H9 (cell line): ENCODE measurements at regions not wholly inside any gene's neighbourhood (a gene's known extent, or its start where the extent isn't known, plus 50 kb on each side); places are given as distances from the start of the nearest gene placed in this dataset.

Experiments
- DNase-seq: peaks from one replicate; pipeline ENCODE4 v3.0.0-alpha.2; 2017
- H2AFZ ChIP-seq: one replicate; pipeline ENCODE4 v1.6.1; 2013; ENCODE audit warnings: mild to moderate bottlenecking, low read length, control low read depth, moderate library complexity
- H2AK5ac ChIP-seq: 2 replicates; pipeline ENCODE4 v1.6.1; 2013; ENCODE audit warnings: low read length, control low read depth, mixed read lengths; ENCODE audit not compliant: insufficient read length
- H2BK120ac ChIP-seq: one replicate; pipeline ENCODE4 v1.6.1; 2013; ENCODE audit warnings: low read depth, mild to moderate bottlenecking, low read length, control low read depth, inconsistent platforms; ENCODE audit not compliant: poor library complexity, severe bottlenecking
- H2BK12ac ChIP-seq: 2 replicates; pipeline ENCODE4 v1.6.1; 2013; ENCODE audit warnings: low read length, control low read depth, mixed read lengths, low read depth; ENCODE audit not compliant: insufficient read length
- H2BK15ac ChIP-seq: 2 replicates; pipeline ENCODE4 v1.6.1; 2013; ENCODE audit warnings: low read depth, low read length, control low read depth
- H2BK20ac ChIP-seq: one replicate; pipeline ENCODE4 v1.6.1; 2013; ENCODE audit warnings: low read depth, mild to moderate bottlenecking, low read length, control low read depth, inconsistent platforms; ENCODE audit not compliant: poor library complexity, severe bottlenecking
- H2BK5ac ChIP-seq: 2 replicates; pipeline ENCODE4 v1.6.1; 2013; ENCODE audit warnings: low read length, control low read depth, mixed read lengths; ENCODE audit not compliant: insufficient read length
- H3K14ac ChIP-seq: 2 replicates; pipeline ENCODE4 v1.6.1; 2013; ENCODE audit warnings: low read length, control low read depth; ENCODE audit not compliant: insufficient read depth
- H3K18ac ChIP-seq: 2 replicates; pipeline ENCODE4 v1.6.1; 2013; ENCODE audit warnings: low read depth, mild to moderate bottlenecking, mixed read lengths, low read length, control low read depth; ENCODE audit not compliant: insufficient read length
- H3K23ac ChIP-seq: 2 replicates; pipeline ENCODE4 v1.6.1; 2013; ENCODE audit warnings: low read length, control low read depth, mixed read lengths, low read depth; ENCODE audit not compliant: insufficient read length
- H3K23me2 ChIP-seq: 2 replicates; pipeline ENCODE4 v1.6.1; 2013; ENCODE audit warnings: low read depth, mild to moderate bottlenecking, mixed read lengths, low read length, control low read depth; ENCODE audit not compliant: insufficient read length, poor library complexity, severe bottlenecking
- H3K27ac ChIP-seq: 2 replicates; pipeline ENCODE4 v1.5.1; 2013; ENCODE audit warnings: low read length, control low read depth, mixed read lengths, low read depth; ENCODE audit not compliant: insufficient read length
- H3K27me3 ChIP-seq: 2 replicates; pipeline ENCODE4 v1.6.1; 2013; ENCODE audit warnings: low read length, control low read depth, inconsistent platforms; ENCODE audit not compliant: insufficient read depth
- H3K4ac ChIP-seq: 2 replicates; pipeline ENCODE4 v1.6.1; 2013; ENCODE audit warnings: low read depth, mild to moderate bottlenecking, control low read depth, inconsistent platforms, low read length, moderate library complexity
- H3K4me1 ChIP-seq: 2 replicates; pipeline ENCODE4 v1.6.1; 2013; ENCODE audit warnings: low read length, control low read depth, inconsistent platforms; ENCODE audit not compliant: insufficient read depth
- H3K4me2 ChIP-seq: 2 replicates; pipeline ENCODE4 v1.6.1; 2013; ENCODE audit warnings: low read length, control low read depth, mixed read lengths; ENCODE audit not compliant: insufficient read length, insufficient read depth
- H3K56ac ChIP-seq: 2 replicates; pipeline ENCODE4 v1.6.1; 2013; ENCODE audit warnings: low read depth, mild to moderate bottlenecking, mixed read lengths, low read length, control low read depth; ENCODE audit not compliant: insufficient read length
- H3K79me1 ChIP-seq: 2 replicates; pipeline ENCODE4 v1.6.1; 2013; ENCODE audit warnings: low read depth, mild to moderate bottlenecking, moderate library complexity, low read length, control low read depth, inconsistent platforms; ENCODE audit not compliant: insufficient read depth, poor library complexity, severe bottlenecking
- H3K79me2 ChIP-seq: 2 replicates; pipeline ENCODE4 v1.6.1; 2013; ENCODE audit warnings: low read length, control low read depth, inconsistent platforms; ENCODE audit not compliant: insufficient read depth
- H3K9ac ChIP-seq: 2 replicates; pipeline ENCODE4 v1.6.1; 2013; ENCODE audit warnings: low read length, control low read depth, mixed read lengths; ENCODE audit not compliant: insufficient read length; ENCODE audit errors: extremely low read depth
- H3K9me3 ChIP-seq: one replicate; pipeline ENCODE4 v1.6.1; 2013; ENCODE audit warnings: low read depth, low read length, inconsistent platforms; ENCODE audit not compliant: control insufficient read depth
- H3T11ph ChIP-seq: one replicate; pipeline ENCODE4 v1.6.1; 2013; ENCODE audit warnings: mild to moderate bottlenecking, low read length, control low read depth, inconsistent platforms
- H4K20me1 ChIP-seq: one replicate; pipeline ENCODE4 v1.6.1; 2013; ENCODE audit not compliant: control insufficient read depth, insufficient read length, insufficient read depth
- H4K5ac ChIP-seq: 2 replicates; pipeline ENCODE4 v1.6.1; 2013; ENCODE audit warnings: low read depth, mild to moderate bottlenecking, mixed read lengths, low read length, control low read depth; ENCODE audit not compliant: insufficient read length
- H4K8ac ChIP-seq: replicated peaks from 2 replicates; pipeline ENCODE4 v1.6.1; 2013; ENCODE audit warnings: low read length, control low read depth, mixed read lengths, low read depth; ENCODE audit not compliant: insufficient read length
- H4K91ac ChIP-seq: 2 replicates; pipeline ENCODE4 v1.6.1; 2013; ENCODE audit warnings: low read depth, mild to moderate bottlenecking, moderate library complexity, mixed read lengths, low read length, control low read depth; ENCODE audit not compliant: insufficient read length
- H3K27ac Mint-ChIP-seq, 3 experiments: 2 replicates in 2 of 3; 3 replicates in 1 of 3; pipeline ENCODE4 v1.8.0; 2020 to 2021; ENCODE audit warnings: mixed read lengths in 3 of 3, mild to moderate bottlenecking in 1 of 3, moderate library complexity in 1 of 3
- H3K27me3 Mint-ChIP-seq: 2 replicates; pipeline ENCODE4 v1.8.0; 2021; ENCODE audit warnings: low read depth, mild to moderate bottlenecking, moderate library complexity, mixed read lengths
- H3K36me3 Mint-ChIP-seq, 3 experiments: 2 replicates in 2 of 3; 3 replicates in 1 of 3; pipeline ENCODE4 v1.8.0; 2020 to 2021; ENCODE audit warnings: low read depth in 3 of 3, mixed read lengths in 3 of 3; ENCODE audit not compliant: insufficient read depth in 1 of 3
- H3K4me1 Mint-ChIP-seq, 2 experiments: 2 replicates each; pipeline ENCODE4 v1.8.0; 2020; ENCODE audit warnings: mixed read lengths in 2 of 2
- H3K4me3 Mint-ChIP-seq, 2 experiments: 2 replicates in 1 of 2; 3 replicates in 1 of 2; pipeline ENCODE4 v1.8.0; 2020 to 2021; ENCODE audit warnings: mild to moderate bottlenecking in 2 of 2, mixed read lengths in 2 of 2, moderate library complexity in 1 of 2
- H3K9me3 Mint-ChIP-seq, 2 experiments: 2 replicates in 1 of 2; 3 replicates in 1 of 2; pipeline ENCODE4 v1.8.0; 2020; ENCODE audit warnings: mild to moderate bottlenecking in 2 of 2, mixed read lengths in 2 of 2, moderate library complexity in 1 of 2
- CTCF ChIP-seq: fragments of 200-600 bp; sonication (generic); conservative IDR thresholded peaks from 3 replicates; pipeline ENCODE4 v1.8.0; 2021; ENCODE audit warnings: antibody characterized with exemption, mild to moderate bottlenecking
- WGBS: extraction: QIAGEN DNeasy Blood & Tissue Kit; methylation state at CpG from one replicate; pipeline ENCODE4 v1.1.7; 2013; ENCODE audit warnings: missing lambda C conversion rate, low lambda C conversion rate, mixed read lengths; ENCODE audit not compliant: insufficient read length; ENCODE audit errors: extremely low coverage; 5-methylcytosine and 5-hydroxymethylcytosine counted together

- Histone ChIP-seq H3T11ph (no peak overlapping the region), H3K56ac (no peak overlapping the region), H3K14ac (no peak overlapping the region), H2BK15ac (no peak overlapping the region), H3K4ac (no peak overlapping the region), H3K27me3 (no peaks in the 10 kb centered on the region), H2AK5ac (no peak overlapping the region), H3K23me2 (no peaks in the 10 kb centered on the region), H4K8ac (no peak overlapping the region), H2BK5ac (no peak overlapping the region), H4K91ac (no peak overlapping the region), H3K9me3 (no peaks in the 10 kb centered on the region), H3K4me1 (peaks cover 2% of the 10 kb centered on the region), H2BK12ac (no peak overlapping the region), H3K9ac (no peak overlapping the region), H3K4me2 (no peak overlapping the region), H3K23ac (no peak overlapping the region), H3K27ac (no peak overlapping the region), H3K18ac (no peak overlapping the region), H2BK120ac (no peak overlapping the region), H4K20me1 (no peaks in the 10 kb centered on the region), H2AFZ (no peak overlapping the region), H3K79me2 (no peaks in the 10 kb centered on the region), H2BK20ac (no peak overlapping the region), H3K79me1 (no peaks in the 10 kb centered on the region), H4K5ac (no peak overlapping the region)
- Mint-ChIP-seq H3K27ac (no peak overlapping the region), H3K27me3 (peaks cover 73% of the 10 kb centered on the region), H3K4me3 (no peak overlapping the region), H3K9me3 (no peaks in the 10 kb centered on the region; a peak in 1 of 5 replicates), H3K36me3 (no peaks in the 10 kb centered on the region; a peak in 1 of 7 replicates), H3K4me1 (peaks cover 20 to 25% of the 10 kb centered on the region in 2 experiments)
- no peak for DNase-seq
- WGBS, result no CpG with 5 or more reads among the region's 9 CpGs
- no peak for TF ChIP-seq CTCF
These were observed 241.3 kb upstream of the LARGE1 start for GRCh38 chr22:34161431-34162123.
